GM21619 (cell line): ENCODE measurements at regions not wholly inside any gene's neighbourhood (a gene's known extent, or its start where the extent isn't known, plus 50 kb on each side); places are given as distances from the start of the nearest gene placed in this dataset.

Experiments used
- ATAC-seq: cut with Tn5 transposase; IDR thresholded peaks from one replicate; pipeline ENCODE4 v1.9.1; 2021; ENCODE audit not compliant: unreplicated experiment

GRCh38 chr21:43318841-43319781 lies 107.8 kb downstream of the SIK1 start:
- ATAC-seq: no peak

- no peak for ATAC-seq
These were observed 108.6 kb downstream of the SIK1 start for GRCh38 chr21:43318368-43318767.

GRCh38 chr21:43317959-43318358 lies 109.0 kb downstream of the SIK1 start:
- no peak for ATAC-seq

GRCh38 chr21:43317254-43317748 lies 109.6 kb downstream of the SIK1 start:
- no peak for ATAC-seq

- ATAC-seq: no peak
These were observed 110.6 kb downstream of the SIK1 start for GRCh38 chr21:43316156-43316845.

- ATAC-seq: no peak
These were observed 111.4 kb downstream of the SIK1 start for GRCh38 chr21:43315244-43316137.

- ATAC-seq: no peak
These were observed 113.0 kb downstream of the SIK1 start for GRCh38 chr21:43313939-43314405.

- ATAC-seq: no peak
These were observed 113.6 kb downstream of the SIK1 start for GRCh38 chr21:43313221-43313938.

- no peak for ATAC-seq
These were observed 114.2 kb downstream of the SIK1 start for GRCh38 chr21:43312751-43313169.

GRCh38 chr21:43312011-43312410 lies 114.9 kb downstream of the SIK1 start:
- ATAC-seq: no peak

- no peak for ATAC-seq
These were observed 115.6 kb downstream of the SIK1 start for GRCh38 chr21:43311301-43311817.

- no peak for ATAC-seq
These were observed 118.1 kb downstream of the SIK1 start for GRCh38 chr21:43308815-43309283.

GRCh38 chr21:43308101-43308814 lies 118.7 kb downstream of the SIK1 start:
- ATAC-seq: no peak

- peak; percentile 8 for ATAC-seq
These were observed 119.3 kb downstream of the SIK1 start for GRCh38 chr21:43307677-43308070.

- ATAC-seq: peak; percentile 58
These were observed 119.8 kb downstream of the SIK1 start for GRCh38 chr21:43306911-43307676.

GRCh38 chr21:43306391-43306790 lies 120.5 kb downstream of the SIK1 start:
- no peak for ATAC-seq

GRCh38 chr21:43305811-43306311 lies 121.1 kb downstream of the SIK1 start:
- no peak for ATAC-seq

GRCh38 chr21:43305336-43305665 lies 121.6 kb downstream of the SIK1 start:
- no peak for ATAC-seq
